GM12872 (cell line): ENCODE measurements at regions not wholly inside any gene's neighbourhood (a gene's known extent, or its start where the extent isn't known, plus 50 kb on each side); places are given as distances from the start of the nearest gene placed in this dataset.

Experiments used
- TF ChIP-seq, protein P1 (sequence below): IDR thresholded peaks from 3 replicates; pipeline ENCODE4 v1.5.1; 2011; ENCODE audit warnings: low read depth, mild to moderate bottlenecking, low read length, moderate library complexity; ENCODE audit not compliant: insufficient read depth

DNA sequence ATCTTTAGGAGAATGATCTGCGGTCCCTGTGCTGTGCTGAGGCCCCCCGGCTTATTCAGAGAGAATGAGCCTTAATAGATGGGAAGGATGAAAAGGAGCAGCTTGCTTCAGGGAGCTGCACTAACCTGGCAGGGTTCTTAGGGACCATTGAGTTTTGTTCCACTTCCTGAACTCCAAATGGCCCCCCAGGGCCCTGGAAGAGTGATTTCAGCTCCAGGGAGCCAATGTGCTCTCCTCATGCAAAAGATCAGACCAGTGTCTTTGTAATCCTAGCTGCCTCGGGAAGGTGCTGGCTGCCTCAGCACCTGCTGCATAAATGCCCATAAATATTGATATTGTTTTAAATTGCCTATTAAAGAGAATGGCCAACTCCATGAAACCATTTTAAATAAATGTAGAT is 210.2 kb downstream of the NCK2 start:
- TF ChIP-seq, protein P1, sequence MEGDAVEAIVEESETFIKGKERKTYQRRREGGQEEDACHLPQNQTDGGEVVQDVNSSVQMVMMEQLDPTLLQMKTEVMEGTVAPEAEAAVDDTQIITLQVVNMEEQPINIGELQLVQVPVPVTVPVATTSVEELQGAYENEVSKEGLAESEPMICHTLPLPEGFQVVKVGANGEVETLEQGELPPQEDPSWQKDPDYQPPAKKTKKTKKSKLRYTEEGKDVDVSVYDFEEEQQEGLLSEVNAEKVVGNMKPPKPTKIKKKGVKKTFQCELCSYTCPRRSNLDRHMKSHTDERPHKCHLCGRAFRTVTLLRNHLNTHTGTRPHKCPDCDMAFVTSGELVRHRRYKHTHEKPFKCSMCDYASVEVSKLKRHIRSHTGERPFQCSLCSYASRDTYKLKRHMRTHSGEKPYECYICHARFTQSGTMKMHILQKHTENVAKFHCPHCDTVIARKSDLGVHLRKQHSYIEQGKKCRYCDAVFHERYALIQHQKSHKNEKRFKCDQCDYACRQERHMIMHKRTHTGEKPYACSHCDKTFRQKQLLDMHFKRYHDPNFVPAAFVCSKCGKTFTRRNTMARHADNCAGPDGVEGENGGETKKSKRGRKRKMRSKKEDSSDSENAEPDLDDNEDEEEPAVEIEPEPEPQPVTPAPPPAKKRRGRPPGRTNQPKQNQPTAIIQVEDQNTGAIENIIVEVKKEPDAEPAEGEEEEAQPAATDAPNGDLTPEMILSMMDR, result no peak

DNA sequence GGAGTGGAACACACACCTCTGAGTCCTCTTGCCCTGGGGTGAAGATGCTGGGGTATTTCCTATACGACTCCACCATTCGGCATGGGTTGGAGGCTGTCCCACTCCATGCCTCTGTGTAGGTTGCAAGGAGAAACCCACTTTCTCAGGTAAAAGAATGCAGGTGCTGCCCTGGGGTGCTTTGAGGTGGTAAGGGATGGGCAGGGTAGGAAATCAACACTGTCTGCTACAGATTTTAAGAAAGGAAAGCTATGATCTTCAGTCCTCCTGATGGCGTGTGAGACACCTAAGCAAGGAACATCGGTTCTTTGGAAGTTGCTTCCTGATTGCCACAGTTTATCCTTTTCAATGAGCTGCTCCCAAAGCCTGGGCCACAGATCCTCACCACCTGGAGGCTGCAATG is 209.2 kb downstream of the NCK2 start:
- TF ChIP-seq, protein P1, result no peak

DNA sequence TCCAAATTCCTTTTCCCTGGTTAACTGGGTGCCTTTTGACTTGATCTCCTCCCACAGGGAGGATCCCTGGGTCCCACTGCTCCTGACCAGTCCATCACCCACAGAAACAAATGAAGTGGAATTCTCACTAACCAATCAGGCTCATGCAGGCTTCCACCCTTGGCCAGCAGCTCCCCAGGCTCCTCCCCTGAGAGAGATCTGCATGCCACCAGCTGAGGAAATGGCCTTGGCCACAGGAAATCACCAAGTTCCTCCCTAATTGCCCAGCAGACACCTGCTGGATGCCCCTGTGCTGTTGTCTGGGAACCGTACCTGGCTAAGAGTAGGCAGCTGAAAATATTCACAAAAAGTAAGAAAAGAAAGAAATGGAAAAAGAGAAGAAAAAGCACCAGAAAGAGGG is 207.4 kb downstream of the NCK2 start:
- TF ChIP-seq, protein P1, result no peak

DNA sequence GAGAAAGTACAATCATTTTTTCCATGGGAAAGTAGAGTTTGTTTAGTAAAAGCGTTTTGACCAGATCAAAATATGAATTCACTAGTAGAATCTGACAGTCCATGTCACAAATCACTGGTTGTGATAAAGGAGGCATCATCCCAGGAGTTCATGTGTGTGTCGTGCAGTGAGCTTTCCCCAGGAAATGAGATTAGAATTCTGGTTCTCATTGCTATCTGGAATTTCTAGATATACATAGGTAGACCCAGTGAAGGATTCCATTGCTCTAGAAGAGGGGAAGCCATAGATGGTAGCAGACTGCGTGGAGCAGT is 206.6 kb downstream of the NCK2 start:
- TF ChIP-seq, protein P1, result no peak

DNA sequence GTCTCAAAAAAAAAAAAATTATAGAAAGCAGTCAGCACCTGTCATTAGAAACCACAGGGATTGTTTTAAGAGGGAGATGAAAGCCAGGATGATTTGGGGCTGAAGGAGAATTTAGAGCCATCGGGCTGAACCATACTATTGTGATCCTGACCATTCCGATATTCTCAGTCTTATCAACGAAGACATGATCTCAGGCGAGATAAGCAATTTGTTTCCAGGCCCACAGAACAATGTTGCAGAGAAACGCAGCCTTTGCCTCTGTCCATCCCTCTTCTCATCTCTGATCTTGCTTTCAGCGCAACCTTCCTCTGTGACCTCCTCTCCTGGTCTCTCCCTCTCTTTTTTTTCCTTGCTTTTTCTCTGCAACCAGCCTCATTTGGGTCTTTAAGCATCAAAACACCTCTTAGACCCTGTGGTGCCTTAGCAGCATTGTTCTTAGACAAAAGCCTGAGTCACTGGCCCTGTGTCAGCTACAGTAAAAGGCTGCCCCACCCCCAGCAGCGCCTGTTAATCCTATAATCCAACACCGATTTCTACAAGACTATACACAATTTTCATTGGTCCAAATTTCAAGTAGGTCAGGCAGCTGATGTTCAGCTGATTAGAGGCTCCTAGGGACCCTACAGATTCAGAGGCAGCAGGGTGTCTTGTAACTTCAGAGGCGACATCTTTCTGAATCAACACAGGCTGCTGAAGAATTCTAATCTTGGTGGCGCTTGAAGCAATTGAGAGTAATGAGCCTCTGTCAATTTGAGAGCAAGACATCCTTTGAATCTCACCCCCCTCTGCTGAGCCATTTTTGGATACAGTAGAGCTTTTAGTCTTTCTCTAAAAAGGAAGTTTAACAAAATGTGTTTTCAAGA is 206.0 kb downstream of the NCK2 start:
- TF ChIP-seq, protein P1, result no peak

DNA sequence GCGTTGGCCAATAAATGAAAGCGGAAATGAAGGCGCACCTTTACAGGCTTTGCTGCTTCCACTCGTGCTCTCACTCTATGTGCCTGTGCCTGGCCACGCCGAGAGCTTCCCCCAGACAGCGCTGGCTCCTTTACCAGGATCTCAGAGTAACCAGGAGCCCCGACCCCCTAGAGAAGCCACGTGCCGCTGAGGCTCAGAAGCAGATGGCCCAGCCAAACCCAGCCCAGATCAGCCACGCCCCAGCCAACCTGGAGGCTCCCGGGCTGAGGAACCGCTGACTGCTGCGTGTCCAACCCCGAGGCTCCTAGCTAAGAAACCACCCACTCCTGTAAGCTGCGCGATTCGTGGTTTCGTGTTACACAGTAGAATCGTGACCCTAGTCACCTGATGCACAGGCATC is 199.3 kb downstream of the NCK2 start:
- TF ChIP-seq, protein P1, result no peak
